CD8-positive, alpha-beta memory T cell (primary cell): ENCODE measurements at regions not wholly inside any gene's neighbourhood (a gene's known extent, or its start where the extent isn't known, plus 50 kb on each side); places are given as distances from the start of the nearest gene placed in this dataset.

Source experiments
- CTCF ChIA-PET: fragments of 350-600 bp; sonication (Branson Sonifier 250); formaldehyde crosslinking; loops from one replicate; lab custom pipeline; 2021; ENCODE audit warnings: antibody characterized with exemption; lab: Charles Lee
- POLR2A ChIA-PET: fragments of 350-600 bp; sonication (Branson Sonifier 250); formaldehyde crosslinking; loops from one replicate; lab custom pipeline; 2021; ENCODE audit warnings: antibody characterized with exemption; lab: Charles Lee
- DNase-seq, 5 donors: peaks; one replicate each; pipeline versions ENCODE4 v3.0.0 to v3.0.0-alpha.2; 2020 to 2022; ENCODE audit warnings: mixed read lengths in 1 of 5
- H3K27ac ChIP-seq: one replicate; pipeline ENCODE4 v1.7.0; 2013; ENCODE audit warnings: low read depth, mild to moderate bottlenecking, low read length, moderate library complexity
- H3K27me3 ChIP-seq: 2 replicates; pipeline ENCODE4 v1.7.0; 2013; ENCODE audit warnings: low read length, mild to moderate bottlenecking; ENCODE audit not compliant: insufficient read depth, poor library complexity, severe bottlenecking
- H3K36me3 ChIP-seq: 2 replicates; pipeline ENCODE4 v1.7.0; 2013; ENCODE audit warnings: mild to moderate bottlenecking, low read length, moderate library complexity; ENCODE audit not compliant: insufficient read depth
- H3K4me1 ChIP-seq: 2 replicates; pipeline ENCODE4 v1.7.0; 2013; ENCODE audit warnings: mild to moderate bottlenecking, low read length, moderate library complexity; ENCODE audit not compliant: insufficient read depth
- H3K4me3 ChIP-seq: 2 replicates; pipeline ENCODE4 v1.7.0; 2013; ENCODE audit warnings: mild to moderate bottlenecking, low read length
- H3K9me3 ChIP-seq: 2 replicates; pipeline ENCODE4 v1.7.0; 2013; ENCODE audit warnings: mild to moderate bottlenecking, low read length
- H3K27ac Mint-ChIP-seq, 8 donors: one replicate each; pipeline ENCODE4 v1.8.0; 2020 to 2021; ENCODE audit warnings: mixed read lengths in 8 of 8, mild to moderate bottlenecking in 6 of 8, inconsistent platforms in 3 of 8, moderate library complexity in 3 of 8
- H3K27me3 Mint-ChIP-seq, 2 donors: one replicate each; pipeline ENCODE4 v1.8.0; 2020 to 2021; ENCODE audit warnings: mixed read lengths in 2 of 2, mild to moderate bottlenecking in 1 of 2, moderate library complexity in 1 of 2
- H3K36me3 Mint-ChIP-seq, 3 donors: one replicate each; pipeline ENCODE4 v1.8.0; 2020 to 2021; ENCODE audit warnings: mixed read lengths in 3 of 3, inconsistent platforms in 1 of 3, mild to moderate bottlenecking in 1 of 3
- H3K4me1 Mint-ChIP-seq, 3 donors: one replicate each; pipeline ENCODE4 v1.8.0; 2020 to 2021; ENCODE audit warnings: mixed read lengths in 3 of 3, inconsistent platforms in 1 of 3, mild to moderate bottlenecking in 1 of 3
- H3K4me3 Mint-ChIP-seq, 7 donors: one replicate each; pipeline ENCODE4 v1.8.0; 2020 to 2021; ENCODE audit warnings: mixed read lengths in 7 of 7, mild to moderate bottlenecking in 6 of 7, moderate library complexity in 4 of 7, inconsistent platforms in 2 of 7
- H3K9me3 Mint-ChIP-seq, 5 donors: one replicate each; pipeline ENCODE4 v1.8.0; 2020 to 2022; ENCODE audit warnings: mixed read lengths in 5 of 5, mild to moderate bottlenecking in 3 of 5, moderate library complexity in 2 of 5, inconsistent platforms in 1 of 5

GRCh38 chr20:52921340-52921739 is 50.8 kb upstream of the TSHZ2 start:
- Histone ChIP-seq H3K4me1 (no peaks in the 10 kb centered on the region), H3K36me3 (no peaks in the 10 kb centered on the region), H3K27me3 (no peaks in the 10 kb centered on the region), H3K4me3 (no peak overlapping the region), H3K27ac (no peak overlapping the region), H3K9me3 (no peaks in the 10 kb centered on the region)
- ChIA-PET CTCF (no interaction called here), POLR2A (no interaction called here)
- H3K4me1 Mint-ChIP-seq: no peaks in the 10 kb centered on the region
- peaks cover 0 to 3% (median 0%) of the 10 kb centered on the region in 5 donors for H3K9me3 Mint-ChIP-seq
- no peak overlapping the region for H3K4me3 Mint-ChIP-seq
- H3K27me3 Mint-ChIP-seq: peaks cover 0 to 28% of the 10 kb centered on the region in 2 donors
- DNase-seq: no peak
- H3K36me3 Mint-ChIP-seq: no peaks in the 10 kb centered on the region
- H3K27ac Mint-ChIP-seq: no peak overlapping the region

GRCh38 chr20:52918311-52918710 is 53.8 kb upstream of the TSHZ2 start:
- H3K27ac ChIP-seq: no peak overlapping the region
- no peaks in the 10 kb centered on the region for H3K36me3 Mint-ChIP-seq
- peaks cover 0 to 5% (median 3%) of the 10 kb centered on the region in 5 donors for H3K9me3 Mint-ChIP-seq
- H3K9me3 ChIP-seq: no peaks in the 10 kb centered on the region
- POLR2A ChIA-PET: no interaction called here
- H3K4me1 ChIP-seq: no peaks in the 10 kb centered on the region
- no peaks in the 10 kb centered on the region for H3K36me3 ChIP-seq
- CTCF ChIA-PET: no interaction called here
- H3K27me3 ChIP-seq: no peaks in the 10 kb centered on the region
- no peak for DNase-seq
- H3K4me1 Mint-ChIP-seq: no peaks in the 10 kb centered on the region
- no peak overlapping the region for H3K27ac Mint-ChIP-seq
- H3K27me3 Mint-ChIP-seq: peaks cover 5 to 23% of the 10 kb centered on the region in 2 donors
- no peak overlapping the region for H3K4me3 ChIP-seq
- no peak overlapping the region for H3K4me3 Mint-ChIP-seq

- Mint-ChIP-seq H3K4me1 (no peaks in the 10 kb centered on the region), H3K36me3 (no peaks in the 10 kb centered on the region), H3K27ac (no peak overlapping the region), H3K27me3 (peaks cover 5 to 16% of the 10 kb centered on the region in 2 donors), H3K9me3 (peaks cover 0 to 5% (median 3%) of the 10 kb centered on the region in 5 donors), H3K4me3 (no peak overlapping the region)
- Histone ChIP-seq H3K27ac (no peak overlapping the region), H3K9me3 (no peaks in the 10 kb centered on the region), H3K27me3 (no peaks in the 10 kb centered on the region), H3K4me3 (no peak overlapping the region), H3K4me1 (no peaks in the 10 kb centered on the region), H3K36me3 (no peaks in the 10 kb centered on the region)
- DNase-seq: no peak
- CTCF ChIA-PET: no interaction called here
- POLR2A ChIA-PET: no interaction called here
These were observed 56.6 kb upstream of the TSHZ2 start for GRCh38 chr20:52915564-52915963.

GRCh38 chr20:52914870-52915269 is 57.3 kb upstream of the TSHZ2 start:
- no peak for DNase-seq
- Mint-ChIP-seq H3K4me3 (no peak overlapping the region), H3K9me3 (peaks cover 0 to 5% (median 3%) of the 10 kb centered on the region in 5 donors), H3K4me1 (no peaks in the 10 kb centered on the region), H3K27ac (no peak overlapping the region), H3K27me3 (peaks cover 5 to 19% of the 10 kb centered on the region in 2 donors), H3K36me3 (no peaks in the 10 kb centered on the region)
- CTCF ChIA-PET: no interaction called here
- Histone ChIP-seq H3K27ac (no peak overlapping the region), H3K4me1 (no peaks in the 10 kb centered on the region), H3K27me3 (no peaks in the 10 kb centered on the region), H3K4me3 (no peak overlapping the region), H3K36me3 (no peaks in the 10 kb centered on the region), H3K9me3 (no peaks in the 10 kb centered on the region)
- POLR2A ChIA-PET: no interaction called here

- Mint-ChIP-seq H3K36me3 (no peaks in the 10 kb centered on the region), H3K9me3 (peaks cover 0 to 5% (median 3%) of the 10 kb centered on the region in 5 donors), H3K4me3 (no peak overlapping the region), H3K4me1 (no peaks in the 10 kb centered on the region), H3K27ac (no peak overlapping the region), H3K27me3 (peaks cover 8 to 25% of the 10 kb centered on the region in 2 donors)
- CTCF ChIA-PET: no interaction called here
- no peak overlapping the region for H3K27ac ChIP-seq
- H3K4me1 ChIP-seq: no peaks in the 10 kb centered on the region
- no peaks in the 10 kb centered on the region for H3K9me3 ChIP-seq
- H3K36me3 ChIP-seq: no peaks in the 10 kb centered on the region
- DNase-seq: no peak
- no peak overlapping the region for H3K4me3 ChIP-seq
- no peaks in the 10 kb centered on the region for H3K27me3 ChIP-seq
- POLR2A ChIA-PET: no interaction called here
These were observed 58.3 kb upstream of the TSHZ2 start for GRCh38 chr20:52913650-52914387.

GRCh38 chr20:52905241-52905994 is 66.7 kb upstream of the TSHZ2 start:
- H3K27me3 Mint-ChIP-seq: peaks cover 8 to 40% of the 10 kb centered on the region in 2 donors
- H3K4me3 ChIP-seq: no peak overlapping the region
- no peaks in the 10 kb centered on the region for H3K4me1 ChIP-seq
- H3K9me3 ChIP-seq: no peaks in the 10 kb centered on the region
- no peaks in the 10 kb centered on the region for H3K36me3 Mint-ChIP-seq
- no peak overlapping the region for H3K27ac ChIP-seq
- no peaks in the 10 kb centered on the region for H3K4me1 Mint-ChIP-seq
- no peaks in the 10 kb centered on the region for H3K9me3 Mint-ChIP-seq
- ChIA-PET CTCF (no interaction called here), POLR2A (no interaction called here)
- no peak overlapping the region for H3K4me3 Mint-ChIP-seq
- no peak overlapping the region for H3K27ac Mint-ChIP-seq
- DNase-seq: no peak
- no peaks in the 10 kb centered on the region for H3K36me3 ChIP-seq
- no peaks in the 10 kb centered on the region for H3K27me3 ChIP-seq

GRCh38 chr20:52904837-52905236 is 67.3 kb upstream of the TSHZ2 start:
- Histone ChIP-seq H3K4me1 (no peaks in the 10 kb centered on the region), H3K27ac (no peak overlapping the region), H3K27me3 (no peaks in the 10 kb centered on the region), H3K9me3 (no peaks in the 10 kb centered on the region), H3K36me3 (no peaks in the 10 kb centered on the region), H3K4me3 (no peak overlapping the region)
- Mint-ChIP-seq H3K27me3 (peaks cover 8 to 37% of the 10 kb centered on the region in 2 donors), H3K4me3 (no peak overlapping the region), H3K27ac (no peak overlapping the region), H3K9me3 (no peaks in the 10 kb centered on the region), H3K36me3 (no peaks in the 10 kb centered on the region), H3K4me1 (no peaks in the 10 kb centered on the region)
- POLR2A ChIA-PET: no interaction called here
- CTCF ChIA-PET: no interaction called here
- no peak for DNase-seq

GRCh38 chr20:52899041-52899608 is 73.0 kb upstream of the TSHZ2 start:
- Mint-ChIP-seq H3K27ac (peak overlapping the region in 1 of 8 donors; percentile 43), H3K4me1 (no peaks in the 10 kb centered on the region), H3K27me3 (peaks cover 14 to 46% of the 10 kb centered on the region in 2 donors), H3K36me3 (no peaks in the 10 kb centered on the region), H3K4me3 (no peak overlapping the region), H3K9me3 (peaks cover 0 to 2% (median 0%) of the 10 kb centered on the region in 5 donors)
- Histone ChIP-seq H3K4me1 (no peaks in the 10 kb centered on the region), H3K4me3 (no peak overlapping the region), H3K27ac (no peak overlapping the region), H3K9me3 (no peaks in the 10 kb centered on the region), H3K36me3 (no peaks in the 10 kb centered on the region), H3K27me3 (no peaks in the 10 kb centered on the region)
- ChIA-PET CTCF (no interaction called here), POLR2A (no interaction called here)
- no peak for DNase-seq
